HG03354 (cell line): ENCODE measurements at regions not wholly inside any gene's neighbourhood (a gene's known extent, or its start where the extent isn't known, plus 50 kb on each side); places are given as distances from the start of the nearest gene placed in this dataset.
A peak's percentile ranks its signal among the peaks of the same experiment; 100 is the strongest.
"Not testable (repeated sequence)": the region's sequence is repeated elsewhere in the genome, so short reads cannot be mapped to it uniquely, and the experiment has no call there.

Experiments used
- ATAC-seq: cut with Tn5 transposase; IDR thresholded peaks from one replicate; pipeline ENCODE4 v1.9.1; 2021; ENCODE audit warnings: mild to moderate bottlenecking; ENCODE audit not compliant: unreplicated experiment, poor library complexity, severe bottlenecking

- no peak for ATAC-seq
These were observed 252.4 kb downstream of the PCDH7 start for GRCh38 chr4:30972542-30972941.

GRCh38 chr4:30973993-30974392 is 253.8 kb downstream of the PCDH7 start:
- ATAC-seq: no peak

- no peak for ATAC-seq
These were observed 259.2 kb downstream of the PCDH7 start for GRCh38 chr4:30979402-30979801.

GRCh38 chr4:30989508-30989907 is 269.3 kb downstream of the PCDH7 start:
- peak; percentile 81 for ATAC-seq

- no peak for ATAC-seq
These were observed 276.7 kb downstream of the PCDH7 start for GRCh38 chr4:30996841-30997240.

- no peak for ATAC-seq
These were observed 284.9 kb downstream of the PCDH7 start for GRCh38 chr4:31005037-31005436.

GRCh38 chr4:31007858-31008257 is 287.7 kb downstream of the PCDH7 start:
- ATAC-seq: no peak

- no peak for ATAC-seq
These were observed 289.8 kb downstream of the PCDH7 start for GRCh38 chr4:31009926-31010325.

GRCh38 chr4:31015123-31015522 is 295.0 kb downstream of the PCDH7 start:
- no peak for ATAC-seq

GRCh38 chr4:31016322-31017061 is 296.3 kb downstream of the PCDH7 start:
- no peak for ATAC-seq

GRCh38 chr4:31020363-31020762 is 300.2 kb downstream of the PCDH7 start:
- ATAC-seq: no peak

GRCh38 chr4:31021008-31021407 is 300.8 kb downstream of the PCDH7 start:
- ATAC-seq: no peak

- no peak for ATAC-seq
These were observed 302.5 kb downstream of the PCDH7 start for GRCh38 chr4:31022702-31023101.

- no peak for ATAC-seq
These were observed 302.9 kb downstream of the PCDH7 start for GRCh38 chr4:31023109-31023508.

- no peak for ATAC-seq
These were observed 303.6 kb downstream of the PCDH7 start for GRCh38 chr4:31023742-31024141.

GRCh38 chr4:31024781-31025180 is 304.6 kb downstream of the PCDH7 start:
- not testable (repeated sequence) for ATAC-seq

- no peak for ATAC-seq
These were observed 306.1 kb downstream of the PCDH7 start for GRCh38 chr4:31026256-31026655.

GRCh38 chr4:31034550-31034949 is 314.4 kb downstream of the PCDH7 start:
- ATAC-seq: no peak

- no peak for ATAC-seq
These were observed 315.6 kb downstream of the PCDH7 start for GRCh38 chr4:31035761-31036160.

- no peak for ATAC-seq
These were observed 317.5 kb downstream of the PCDH7 start for GRCh38 chr4:31037703-31038102.

GRCh38 chr4:31039382-31039781 is 319.2 kb downstream of the PCDH7 start:
- no peak for ATAC-seq

GRCh38 chr4:31040106-31040505 is 319.9 kb downstream of the PCDH7 start:
- no peak for ATAC-seq
